GM23248 (cell line): ENCODE measurements at regions not wholly inside any gene's neighbourhood (a gene's known extent, or its start where the extent isn't known, plus 50 kb on each side); places are given as distances from the start of the nearest gene placed in this dataset.
"Not testable (repeated sequence)": the region's sequence is repeated elsewhere in the genome, so short reads cannot be mapped to it uniquely, and the experiment has no call there.

Experiments used
- DNase-seq: peaks from one replicate; pipeline ENCODE4 v3.0.0-alpha.2; 2015
- H2AFZ ChIP-seq: fragments of 200-600 bp; sonication (generic); 2 replicates; pipeline ENCODE4 v1.6.1; 2016; ENCODE audit warnings: antibody characterized with exemption
- H3F3A ChIP-seq: fragments of 200-600 bp; sonication (generic); 2 replicates; pipeline ENCODE4 v1.6.1; 2016; ENCODE audit warnings: mild to moderate bottlenecking, antibody characterized with exemption, mixed run types; ENCODE audit not compliant: insufficient read depth
- H3K27ac ChIP-seq: fragments of 200-600 bp; sonication (generic); 2 replicates; pipeline ENCODE4 v1.5.1; 2016; ENCODE audit warnings: mild to moderate bottlenecking
- H3K27me3 ChIP-seq: fragments of 200-600 bp; sonication (generic); replicated peaks from 2 replicates; pipeline ENCODE4 v1.6.1; 2016; ENCODE audit warnings: mild to moderate bottlenecking; ENCODE audit not compliant: insufficient read depth
- H3K36me3 ChIP-seq: fragments of 200-600 bp; sonication (generic); 2 replicates; pipeline ENCODE4 v1.6.1; 2016; ENCODE audit warnings: low read depth, mild to moderate bottlenecking
- H3K4me1 ChIP-seq: fragments of 200-600 bp; sonication (generic); 2 replicates; pipeline ENCODE4 v1.6.1; 2016; ENCODE audit warnings: mild to moderate bottlenecking; ENCODE audit not compliant: insufficient read depth
- H3K4me2 ChIP-seq: fragments of 200-600 bp; sonication (generic); one replicate; pipeline ENCODE4 v1.6.1; 2016; ENCODE audit warnings: mild to moderate bottlenecking; ENCODE audit not compliant: unreplicated experiment
- H3K4me3 ChIP-seq: fragments of 200-600 bp; sonication (generic); 2 replicates; pipeline ENCODE4 v1.5.1; 2016; ENCODE audit warnings: mild to moderate bottlenecking
- H3K79me2 ChIP-seq: fragments of 200-600 bp; sonication (generic); 2 replicates; pipeline ENCODE4 v1.6.1; 2016; ENCODE audit warnings: mild to moderate bottlenecking; ENCODE audit not compliant: insufficient read depth
- H3K9ac ChIP-seq: fragments of 200-600 bp; sonication (generic); 2 replicates; pipeline ENCODE4 v1.6.1; 2016; ENCODE audit warnings: mild to moderate bottlenecking
- H3K9me2 ChIP-seq: fragments of 200-600 bp; sonication (generic); 2 replicates; pipeline ENCODE4 v1.6.1; 2016; ENCODE audit warnings: mixed run types, mild to moderate bottlenecking, moderate library complexity; ENCODE audit not compliant: insufficient read depth
- H3K9me3 ChIP-seq: fragments of 200-600 bp; sonication (generic); one replicate; pipeline ENCODE4 v1.6.1; 2017; ENCODE audit warnings: low read depth
- H4K20me1 ChIP-seq: fragments of 200-600 bp; sonication (generic); 2 replicates; pipeline ENCODE4 v1.6.0; 2016; ENCODE audit not compliant: insufficient read depth
- whole genome bisulfite sequencing, 2 experiments: methylation state at CpG; one replicate each; pipeline ENCODE4 v1.1.6; 2015 to 2017; ENCODE audit warnings: low lambda C conversion rate in 2 of 2, low coverage in 1 of 2; ENCODE audit errors: missing lambda C conversion rate in 2 of 2; 5-methylcytosine and 5-hydroxymethylcytosine counted together
- in situ Hi-C: fragments of 300-500 bp; cut with MboI; formaldehyde crosslinking; loops from 2 replicates; pipeline ENCODE4 v1.15.0; 2020

- H4K20me1 ChIP-seq, H3K9me2 ChIP-seq, H3K4me2 ChIP-seq, H3K79me2 ChIP-seq, H3K4me3 ChIP-seq, H2AFZ ChIP-seq, H3K9me3 ChIP-seq, H3K4me1 ChIP-seq, H3F3A ChIP-seq, in situ Hi-C loops, H3K9ac ChIP-seq, H3K27ac ChIP-seq, H3K27me3 ChIP-seq, DNase-seq, H3K36me3 ChIP-seq: not testable (repeated sequence)
- 36 to 44% methylated on average over 4 to 6 of the region's 6 CpGs for WGBS, 2 experiments
These were observed 1372.6 kb downstream of the FOXD4L5 start for GRCh38 chr9:63912451-63912850.

DNA sequence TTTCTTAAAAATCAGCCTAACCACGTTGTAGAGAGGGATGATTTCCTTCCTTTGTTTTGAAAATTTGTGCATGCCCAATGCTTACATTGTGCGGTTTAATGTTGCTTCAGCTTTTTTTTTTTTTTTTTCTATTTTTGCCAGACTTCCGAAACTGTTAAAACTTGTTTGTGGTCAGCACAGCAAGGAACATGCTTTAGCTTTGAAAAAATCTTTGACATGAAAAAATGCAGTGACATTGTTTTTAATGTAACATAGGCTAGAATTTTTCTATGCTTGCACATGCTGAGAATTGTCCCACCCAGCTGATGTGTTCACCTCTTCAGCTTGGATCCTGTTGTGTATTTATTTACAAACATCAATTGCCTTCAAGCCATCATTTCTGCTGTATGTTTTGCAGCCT is 1375.9 kb downstream of the FOXD4L5 start:
- not testable (repeated sequence) for H2AFZ ChIP-seq, H4K20me1 ChIP-seq

DNA sequence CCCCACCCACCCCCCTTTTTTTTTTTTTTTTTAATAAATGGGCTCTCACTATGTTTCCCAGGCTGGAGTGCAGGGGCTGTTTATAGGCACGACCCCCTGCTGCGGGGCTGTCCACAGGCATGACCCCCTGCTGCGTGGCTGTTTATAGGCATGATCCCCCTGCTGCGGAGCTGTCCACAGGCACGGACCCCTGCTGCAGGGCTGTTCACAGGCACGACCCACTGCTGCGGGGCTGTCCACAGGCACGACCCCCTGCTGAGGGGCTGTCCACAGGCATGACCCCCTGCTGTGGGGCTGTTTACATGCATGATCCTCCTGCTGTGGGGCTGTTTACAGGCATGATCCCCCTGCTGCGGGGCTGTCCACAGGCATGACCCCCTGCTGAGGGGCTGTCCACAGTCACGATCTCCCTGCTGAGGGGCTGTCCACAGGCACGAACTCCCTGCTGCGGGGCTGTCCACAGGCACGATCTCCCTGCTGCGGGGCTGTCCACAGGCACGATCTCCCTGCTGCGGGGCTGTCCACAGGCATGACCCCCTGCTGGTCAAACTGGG is 1385.3 kb downstream of the FOXD4L5 start:
- 44 to 59% methylated on average over 13 to 16 of the region's 16 CpGs for WGBS, 2 experiments
- H4K20me1 ChIP-seq, H3K9me3 ChIP-seq, H2AFZ ChIP-seq, H3K27me3 ChIP-seq, DNase-seq, in situ Hi-C loops, H3K4me2 ChIP-seq, H3K79me2 ChIP-seq, H3F3A ChIP-seq, H3K9me2 ChIP-seq, H3K36me3 ChIP-seq, H3K9ac ChIP-seq, H3K4me1 ChIP-seq, H3K4me3 ChIP-seq, H3K27ac ChIP-seq: not testable (repeated sequence)

More for the DNA sequence above, 1375.9 kb downstream of the FOXD4L5 start:
- H3K4me1 ChIP-seq, H3K36me3 ChIP-seq, H3K9ac ChIP-seq, H3K79me2 ChIP-seq, H3K9me3 ChIP-seq, H3K27me3 ChIP-seq, in situ Hi-C loops, DNase-seq, H3K9me2 ChIP-seq, H3K4me3 ChIP-seq, H3F3A ChIP-seq, H3K4me2 ChIP-seq, H3K27ac ChIP-seq: not testable (repeated sequence)
- 16 to 30% methylated on average over 3 of the region's 3 CpGs for WGBS, 2 experiments

DNA sequence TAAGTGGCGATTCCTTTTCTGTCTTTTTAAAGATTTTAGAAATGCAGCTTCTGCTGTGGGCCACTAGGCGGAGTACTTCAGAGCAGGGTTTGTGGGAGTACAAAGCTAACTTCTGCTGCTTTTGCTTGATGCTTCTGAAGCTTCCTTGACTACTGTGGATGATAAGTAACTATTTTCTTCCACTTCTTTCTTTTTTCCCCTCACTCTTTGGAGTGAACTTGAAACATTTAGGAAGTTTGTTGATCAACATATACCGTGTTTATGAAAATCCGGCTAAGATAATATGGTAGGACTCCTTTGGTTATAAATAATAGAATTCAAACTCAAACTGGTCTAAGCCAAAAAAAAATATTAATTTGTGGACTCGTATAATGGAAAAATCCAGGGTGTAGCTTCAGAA is 1403.6 kb downstream of the FOXD4L5 start:
- H4K20me1 ChIP-seq, in situ Hi-C loops, DNase-seq, H3K4me3 ChIP-seq, H3K4me2 ChIP-seq, H3K9me3 ChIP-seq, H3K79me2 ChIP-seq, H3K27ac ChIP-seq, H3F3A ChIP-seq, H3K9me2 ChIP-seq, H3K36me3 ChIP-seq, H3K27me3 ChIP-seq, H3K9ac ChIP-seq, H2AFZ ChIP-seq, H3K4me1 ChIP-seq: not testable (repeated sequence)
- WGBS, 2 experiments: 26 to 28% methylated on average over 5 of the region's 5 CpGs

DNA sequence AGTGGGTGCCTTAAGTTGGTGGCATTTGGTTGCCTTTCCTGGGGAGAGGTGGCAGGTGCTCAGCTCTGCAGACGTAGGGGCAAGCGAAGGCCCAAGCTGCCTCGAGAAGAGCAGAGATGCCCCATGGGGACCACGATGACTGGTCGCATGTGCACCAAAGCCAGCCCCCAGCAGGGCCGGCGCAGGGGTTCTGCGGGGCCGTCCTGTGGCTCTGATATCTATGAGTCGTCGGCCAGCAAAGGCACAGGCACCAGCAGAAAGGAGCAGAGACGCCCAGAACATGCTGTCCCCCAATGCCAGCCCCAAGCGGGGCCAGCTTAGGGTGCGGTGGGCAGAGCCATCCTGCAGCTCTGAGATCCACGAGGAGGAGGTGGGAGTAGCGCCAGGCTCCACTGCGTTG is 1408.6 kb downstream of the FOXD4L5 start:
- not testable (repeated sequence) for H3K9me3 ChIP-seq
- WGBS, 2 experiments: 62 to 63% methylated on average over 12 to 13 of the region's 17 CpGs

More for the DNA sequence above, 1408.6 kb downstream of the FOXD4L5 start:
- H3K4me1 ChIP-seq, H3K79me2 ChIP-seq, H3F3A ChIP-seq, H3K36me3 ChIP-seq, H3K9me2 ChIP-seq, H3K4me3 ChIP-seq, H3K4me2 ChIP-seq, H4K20me1 ChIP-seq, H3K27me3 ChIP-seq, H2AFZ ChIP-seq, H3K27ac ChIP-seq, DNase-seq, H3K9ac ChIP-seq, in situ Hi-C loops: not testable (repeated sequence)
